Panc1 (cell line): ENCODE measurements at regions not wholly inside any gene's neighbourhood (a gene's known extent, or its start where the extent isn't known, plus 50 kb on each side); places are given as distances from the start of the nearest gene placed in this dataset.

Experiments used
- ATAC-seq: fragments of 200-7000 bp; cut with Tn5 transposase; 2 replicates; pipeline ENCODE4 v1.9.1; 2020; ENCODE audit warnings: mild to moderate bottlenecking, moderate library complexity
- BruUV-seq: library from RNA; stranded (reverse); fragments of 400-500 nt; replicated peaks from 2 replicates; lab custom pipeline; 2021; lab: Mats Ljungman, UMichigan
- CTCF ChIA-PET: fragments of 300-600 bp; sonication (Branson Sonifier 250); formaldehyde crosslinking; loops from one replicate; lab custom pipeline; 2022; ENCODE audit warnings: antibody characterized with exemption; lab: Charles Lee
- POLR2A ChIA-PET: fragments of 300-600 bp; sonication (Branson Sonifier 250); formaldehyde crosslinking; loops from one replicate; lab custom pipeline; 2022; ENCODE audit warnings: antibody characterized with exemption; lab: Charles Lee
- DNase-seq: peaks from one replicate; pipeline ENCODE4 v3.0.0-alpha.2; 2010; ENCODE audit warnings: low read depth, low spot score
- H3K27ac ChIP-seq: 2 replicates; pipeline ENCODE4 v1.5.1; 2011; ENCODE audit warnings: mild to moderate bottlenecking, low read length, inconsistent platforms
- H3K27me3 ChIP-seq: fragments of 200-500 bp; sonication (Bioruptor generic); 2 replicates; pipeline ENCODE4 v1.6.0; 2014; ENCODE audit warnings: low read length, inconsistent platforms; ENCODE audit not compliant: control insufficient read depth, insufficient read depth
- H3K36me3 ChIP-seq: fragments of 200-500 bp; sonication (Bioruptor generic); 2 replicates; pipeline ENCODE4 v1.5.1; 2014; ENCODE audit warnings: inconsistent platforms, mild to moderate bottlenecking, low read length, moderate library complexity; ENCODE audit not compliant: control insufficient read depth, insufficient read depth
- H3K4me1 ChIP-seq: 2 replicates; pipeline ENCODE4 v1.5.1; 2011; ENCODE audit warnings: inconsistent platforms, mild to moderate bottlenecking, low read length, moderate library complexity; ENCODE audit not compliant: control insufficient read depth, insufficient read depth
- H3K4me3 ChIP-seq, 2 experiments: 2 replicates each; pipeline ENCODE4 v1.5.1; 2011 to 2012; ENCODE audit warnings: low read depth in 2 of 2, low read length in 2 of 2, mild to moderate bottlenecking in 2 of 2, inconsistent platforms in 1 of 2, moderate library complexity in 1 of 2
- H3K9me3 ChIP-seq: fragments of 200-500 bp; sonication (Bioruptor generic); 2 replicates; pipeline ENCODE4 v1.5.1; 2014; ENCODE audit warnings: low read depth, mild to moderate bottlenecking, inconsistent platforms, low read length, moderate library complexity; ENCODE audit not compliant: control insufficient read depth, insufficient read depth
- CTCF ChIP-seq: fragments of 450-650 bp; IDR thresholded peaks from 2 replicates; pipeline ENCODE4 v1.5.1; 2017; ENCODE audit warnings: mild to moderate bottlenecking
- POLR2AphosphoS5 ChIP-seq: IDR thresholded peaks from 2 replicates; pipeline ENCODE4 v1.6.1; 2012; ENCODE audit warnings: mild to moderate bottlenecking, low read depth, low read length, moderate library complexity
- REST ChIP-seq, 2 experiments: IDR thresholded peaks; 2 replicates each; pipeline ENCODE4 v1.6.1; 2011 to 2012; ENCODE audit warnings: low read depth in 2 of 2, control low read depth in 1 of 2, low read length in 1 of 2, mild to moderate bottlenecking in 1 of 2, moderate library complexity in 1 of 2; ENCODE audit not compliant: insufficient read depth in 1 of 2
- SIN3A ChIP-seq: IDR thresholded peaks from 2 replicates; pipeline ENCODE4 v1.6.1; 2012; ENCODE audit warnings: low read depth, mild to moderate bottlenecking, low read length, moderate library complexity, borderline replicate concordance; ENCODE audit not compliant: insufficient read depth
- TCF7L2 ChIP-seq: IDR thresholded peaks from 2 replicates; pipeline ENCODE4 v1.6.1; 2011; ENCODE audit warnings: mild to moderate bottlenecking, low read depth, low read length, inconsistent platforms
- in situ Hi-C: cut with HindIII; loops from 2 replicates; pipeline ENCODE4 v1.10.0; 2016; ENCODE audit warnings: low sequenced_read_pairs, low pct_unique_long_range_greater_than_20kb
- intact Hi-C: fragments of 100-400 bp; cut with micrococcal nuclease; formaldehyde crosslinking; loops from one replicate; pipeline ENCODE4 v1.10.0; 2022; ENCODE audit not compliant: unreplicated experiment

- intact Hi-C loops (no loop called here), in situ Hi-C loops (no loop called here)
- Histone ChIP-seq H3K9me3 (no peaks in the 10 kb centered on the region), H3K27ac (no peak overlapping the region), H3K4me1 (no peaks in the 10 kb centered on the region), H3K36me3 (no peaks in the 10 kb centered on the region), H3K4me3 (no peak overlapping the region), H3K27me3 (no peaks in the 10 kb centered on the region)
- BruUV-seq, result no TSS peak
- TF ChIP-seq SIN3A (no peak), REST (IDR thresholded peaks at IDR 0.05; ENCODE audit: insufficient read depth in 1 of 2, low read depth in 2 of 2, low read length in 1 of 2) (no peak), POLR2AphosphoS5 (no peak), CTCF (no peak), TCF7L2 (no peak)
- no peak for ATAC-seq
- CTCF ChIA-PET, result no interaction called here
- no peak for DNase-seq
- POLR2A ChIA-PET, result no interaction called here
These were observed 286.2 kb upstream of the KCNH8 start for GRCh38 chr3:18862077-18862476.

GRCh38 chr3:18861137-18861536 lies 287.2 kb upstream of the KCNH8 start:
- BruUV-seq, result no TSS peak
- Histone ChIP-seq H3K27me3 (no peaks in the 10 kb centered on the region), H3K4me3 (no peak overlapping the region), H3K4me1 (no peaks in the 10 kb centered on the region), H3K27ac (no peak overlapping the region), H3K9me3 (no peaks in the 10 kb centered on the region), H3K36me3 (no peaks in the 10 kb centered on the region)
- TF ChIP-seq POLR2AphosphoS5 (no peak), CTCF (no peak), REST (IDR thresholded peaks at IDR 0.05; ENCODE audit: insufficient read depth in 1 of 2, low read depth in 2 of 2, low read length in 1 of 2) (no peak), SIN3A (no peak), TCF7L2 (no peak)
- DNase-seq, result no peak
- intact Hi-C loops (no loop called here), in situ Hi-C loops (no loop called here)
- CTCF ChIA-PET, result no interaction called here
- ATAC-seq, result no peak
- POLR2A ChIA-PET, result no interaction called here
